Activated CD8-positive, alpha-beta memory T cell treated with anti-CD3 and anti-CD28 coated beads for 4 hours (primary cell): ENCODE measurements at regions not wholly inside any gene's neighbourhood (a gene's known extent, or its start where the extent isn't known, plus 50 kb on each side); places are given as distances from the start of the nearest gene placed in this dataset.

Experiments used
- DNase-seq, 2 donors: peaks; one replicate each; pipeline ENCODE4 v3.0.0-alpha.2; 2020; ENCODE audit warnings: low read depth in 2 of 2

- DNase-seq = no peak
Measured at GRCh38 chr15:70505936-70506912, 257.1 kb downstream of the UACA start.

GRCh38 chr15:70505411-70505919, 257.9 kb downstream of the UACA start:
- DNase-seq = no peak

- no peak for DNase-seq
Measured at GRCh38 chr15:70504988-70505387, 258.4 kb downstream of the UACA start.

GRCh38 chr15:70504299-70504951, 258.9 kb downstream of the UACA start:
- no peak for DNase-seq

DNA sequence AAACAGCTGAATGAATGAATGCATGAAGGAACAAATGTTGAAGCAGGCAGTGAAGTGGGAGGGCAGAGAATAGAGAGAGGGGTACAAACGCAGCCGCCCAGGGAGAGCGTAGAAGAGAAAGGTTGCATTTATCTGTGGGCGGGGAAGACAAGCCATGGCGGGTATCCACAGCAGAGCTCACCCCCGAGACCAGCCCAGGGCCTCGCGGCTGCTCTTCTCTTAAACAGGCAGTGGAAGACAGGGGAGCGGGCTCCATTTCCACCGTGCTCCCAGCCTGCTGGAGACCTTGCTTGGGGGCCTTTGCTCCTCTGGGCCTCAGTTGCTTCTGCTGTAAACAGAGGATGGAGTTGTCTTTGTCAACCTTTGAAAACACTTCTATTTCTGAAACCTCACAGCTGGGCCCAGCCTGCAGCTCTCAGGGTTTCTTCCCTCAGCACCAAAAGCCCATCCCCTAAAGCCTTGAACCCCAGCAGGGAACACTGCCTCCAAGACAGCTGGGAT, 259.5 kb downstream of the UACA start:
- no peak for DNase-seq

DNA sequence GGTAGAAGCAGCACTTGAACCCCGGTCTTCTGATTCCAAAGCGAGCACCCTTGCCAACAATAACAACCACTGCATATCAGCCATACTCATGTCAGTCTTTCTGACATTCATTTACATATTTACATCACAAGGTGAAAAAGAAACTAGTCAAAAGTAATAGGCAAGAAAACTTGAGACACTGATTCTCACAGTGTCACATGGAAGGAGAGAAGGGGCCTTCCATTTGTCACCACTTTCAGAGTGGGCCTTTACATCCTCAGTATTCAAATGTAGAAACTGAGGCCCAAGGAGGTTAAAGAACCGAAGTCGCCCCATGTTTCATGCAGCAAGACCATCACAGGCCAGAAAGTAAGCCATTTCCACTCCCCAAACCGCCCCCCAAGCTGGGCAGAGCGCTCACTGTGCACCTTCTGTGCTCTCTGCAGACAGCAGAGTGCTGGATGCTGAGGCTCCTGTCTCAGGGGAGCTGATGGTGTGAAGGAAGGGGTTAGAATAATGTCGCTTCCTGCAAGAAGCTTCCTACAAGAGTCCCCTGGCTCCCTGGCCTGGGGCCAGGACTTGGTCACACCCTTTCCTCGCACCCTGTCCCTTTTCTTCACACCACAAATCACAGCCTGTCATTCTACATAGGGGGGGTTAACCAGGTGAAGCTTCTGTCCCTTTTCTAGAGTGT, 260.1 kb downstream of the UACA start:
- DNase-seq = no peak

DNA sequence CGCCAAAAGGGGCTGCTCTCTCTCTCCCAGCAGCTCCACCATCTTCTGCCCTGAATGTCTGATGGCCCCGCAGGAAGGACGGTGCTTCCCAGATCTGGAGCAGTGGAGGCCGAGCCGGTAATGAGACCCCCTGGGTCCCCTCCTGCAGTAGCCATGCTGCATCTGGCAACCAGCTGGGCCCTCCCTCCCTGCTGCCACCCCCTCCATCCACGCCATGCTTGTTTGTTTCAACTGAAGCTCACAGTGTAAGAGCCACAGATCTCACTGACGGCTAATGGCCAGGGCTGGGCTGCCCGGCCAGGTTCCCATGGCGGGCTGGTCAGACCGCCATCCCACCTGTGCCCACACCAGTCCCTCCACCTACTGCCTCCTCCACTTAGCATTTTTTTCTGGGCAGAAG, 260.8 kb downstream of the UACA start:
- no peak for DNase-seq

DNA sequence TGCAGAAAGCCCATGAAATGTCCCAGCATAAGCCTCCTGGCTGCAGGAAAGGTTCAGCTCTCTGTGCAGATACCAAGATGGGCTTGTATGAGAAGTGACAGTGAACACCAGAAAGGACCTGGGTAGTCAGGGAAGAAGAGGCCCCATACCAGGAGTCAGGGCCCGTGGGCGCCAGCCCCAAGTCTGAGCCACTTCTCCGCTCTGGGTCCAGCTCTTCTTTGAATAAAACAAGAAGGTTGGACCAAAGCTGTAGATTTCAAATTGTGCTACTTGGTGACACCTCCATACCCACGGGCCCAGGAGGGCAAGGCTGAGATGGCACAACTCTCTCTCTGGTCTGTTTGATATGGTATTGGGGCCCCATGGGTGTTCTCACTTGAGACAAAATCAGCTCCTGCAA, 261.5 kb downstream of the UACA start:
- no peak for DNase-seq

GRCh38 chr15:70501121-70501727, 262.1 kb downstream of the UACA start:
- no peak for DNase-seq

DNA sequence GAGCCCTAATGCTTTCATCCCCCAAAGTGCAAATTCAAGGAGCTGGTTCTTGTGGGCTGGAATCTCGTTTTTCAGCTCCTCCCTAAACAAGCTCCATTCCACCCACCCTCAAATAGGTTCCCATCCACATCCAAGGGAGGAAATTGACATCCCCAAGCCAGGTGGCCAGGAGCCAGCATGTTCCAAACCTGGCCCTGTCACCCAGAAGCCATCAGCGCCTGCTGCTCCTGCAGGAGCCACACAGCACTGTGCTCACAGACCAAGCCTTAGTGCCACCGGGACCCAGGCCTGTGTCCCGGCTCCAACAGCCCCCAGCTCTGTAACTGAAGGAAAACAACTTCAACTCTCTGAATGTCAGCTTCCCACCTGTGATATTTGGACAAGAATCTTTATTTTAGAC, 263.6 kb downstream of the UACA start:
- no peak for DNase-seq

- no peak for DNase-seq
Measured at GRCh38 chr15:70498096-70498626, 265.2 kb downstream of the UACA start.

- DNase-seq = no peak
Measured at GRCh38 chr15:70497661-70498060, 265.7 kb downstream of the UACA start.

GRCh38 chr15:70495991-70496599, 267.3 kb downstream of the UACA start:
- DNase-seq = no peak

- no peak for DNase-seq
Measured at GRCh38 chr15:70494852-70495571, 268.3 kb downstream of the UACA start.

- no peak for DNase-seq
Measured at GRCh38 chr15:70494517-70494851, 268.9 kb downstream of the UACA start.

GRCh38 chr15:70493787-70494516, 269.4 kb downstream of the UACA start:
- no peak for DNase-seq

DNA sequence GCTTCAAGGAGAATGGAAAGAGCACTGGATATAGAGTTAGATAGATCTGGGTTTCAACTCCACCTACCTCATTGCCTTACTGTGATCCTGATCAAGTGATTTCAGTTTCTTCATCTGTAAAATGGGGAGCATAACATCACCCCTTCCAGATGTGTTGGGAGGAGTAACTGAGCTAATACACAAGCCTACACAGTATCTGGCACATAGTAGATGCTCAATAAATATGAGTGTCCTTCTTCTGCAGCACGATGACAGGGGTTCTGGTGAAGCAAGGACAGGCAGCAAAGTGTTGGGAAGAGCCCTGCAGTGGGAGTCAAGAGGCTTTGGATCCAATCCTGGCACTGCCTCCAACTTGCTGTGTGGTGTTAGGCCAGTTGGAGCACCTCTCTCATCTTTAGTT, 270.0 kb downstream of the UACA start:
- DNase-seq = no peak

DNA sequence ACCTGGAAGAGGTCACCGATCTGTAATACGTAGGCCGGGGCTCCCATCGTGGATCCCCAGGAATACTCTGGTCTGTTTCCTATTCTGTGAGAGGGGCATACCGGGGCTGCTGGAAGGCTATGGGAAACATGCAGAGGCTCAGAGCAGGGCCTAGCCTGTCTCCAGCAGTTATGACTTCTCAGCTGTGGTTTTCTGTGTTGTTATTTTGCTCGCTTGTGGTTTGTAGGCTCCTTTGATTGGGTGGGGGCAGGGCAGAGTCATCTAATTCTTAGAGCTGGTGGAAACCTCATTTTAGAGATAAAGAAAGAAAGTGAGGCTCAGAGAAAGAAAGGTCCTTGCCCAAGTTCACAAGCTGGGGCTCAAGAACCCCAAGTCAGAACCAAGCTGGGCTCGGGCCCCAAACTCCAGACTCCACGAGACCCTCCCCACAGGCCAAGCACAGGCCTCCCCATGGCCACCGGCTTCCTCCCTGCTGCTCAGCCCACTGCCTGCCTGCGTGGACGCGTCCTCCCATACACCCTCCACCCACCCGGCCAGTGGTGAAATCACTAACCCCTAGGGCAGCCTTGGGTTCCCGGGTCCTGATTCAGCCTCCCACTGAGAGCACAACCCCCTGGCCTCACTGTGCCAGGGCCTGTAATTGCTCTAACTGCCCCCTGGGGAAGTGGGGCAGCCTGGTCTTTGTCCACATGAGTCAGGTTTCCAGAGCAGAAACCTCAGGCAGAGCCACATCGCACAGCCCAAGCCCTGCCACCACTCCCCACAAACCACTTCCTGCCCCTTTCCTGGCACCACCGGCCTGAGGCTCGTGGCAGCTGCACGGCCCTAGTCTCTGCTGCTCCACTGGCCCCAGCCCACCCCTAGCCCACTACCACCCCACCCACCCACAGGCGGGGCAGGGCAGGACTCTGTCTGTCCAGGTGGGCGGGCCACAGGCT, 270.8 kb downstream of the UACA start:
- peak; percentile 65 to 66 for DNase-seq

GRCh38 chr15:70491641-70492040, 271.7 kb downstream of the UACA start:
- DNase-seq = no peak
